Trophoblast cell (in vitro differentiated cells and primary cell): ENCODE measurements at regions not wholly inside any gene's neighbourhood (a gene's known extent, or its start where the extent isn't known, plus 50 kb on each side); places are given as distances from the start of the nearest gene placed in this dataset.

Source experiments
- DNase-seq, 2 donors: peaks; one replicate each; pipeline ENCODE4 v3.0.0-alpha.2; 2016
- H2AFZ ChIP-seq: 2 replicates; pipeline ENCODE4 v1.6.1; 2013; ENCODE audit warnings: low read length, moderate library complexity, mild to moderate bottlenecking; ENCODE audit not compliant: insufficient read depth, poor library complexity
- H2AK5ac ChIP-seq: 2 replicates; pipeline ENCODE4 v1.6.1; 2013; ENCODE audit warnings: mild to moderate bottlenecking, low read length
- H2BK120ac ChIP-seq: 2 replicates; pipeline ENCODE4 v1.6.1; 2013; ENCODE audit warnings: low read length, mild to moderate bottlenecking, moderate library complexity; ENCODE audit not compliant: insufficient read depth, poor library complexity
- H2BK12ac ChIP-seq: 2 replicates; pipeline ENCODE4 v1.6.1; 2013; ENCODE audit warnings: mild to moderate bottlenecking, low read length, moderate library complexity
- H2BK5ac ChIP-seq: 2 replicates; pipeline ENCODE4 v1.6.1; 2013; ENCODE audit warnings: low read length, low read depth, moderate library complexity, mild to moderate bottlenecking; ENCODE audit not compliant: poor library complexity
- H3K14ac ChIP-seq: 2 replicates; pipeline ENCODE4 v1.6.1; 2013; ENCODE audit warnings: mild to moderate bottlenecking, low read length
- H3K18ac ChIP-seq: 2 replicates; pipeline ENCODE4 v1.6.1; 2013; ENCODE audit warnings: mild to moderate bottlenecking, low read length
- H3K23ac ChIP-seq: 2 replicates; pipeline ENCODE4 v1.6.1; 2013; ENCODE audit warnings: low read length
- H3K27ac ChIP-seq: 2 replicates; pipeline ENCODE4 v1.5.1; 2013; ENCODE audit warnings: low read depth, mild to moderate bottlenecking, inconsistent platforms, low read length, moderate library complexity
- H3K27me3 ChIP-seq: 2 replicates; pipeline ENCODE4 v1.6.1; 2013; ENCODE audit warnings: inconsistent platforms, mild to moderate bottlenecking, low read length, moderate library complexity; ENCODE audit not compliant: insufficient read depth
- H3K36me3 ChIP-seq, 2 experiments: 1 replicate in 1 of 2; 2 replicates in 1 of 2; pipeline ENCODE4 v1.6.1; 2013; ENCODE audit warnings: low read length in 2 of 2, mild to moderate bottlenecking in 2 of 2, moderate library complexity in 1 of 2; ENCODE audit not compliant: insufficient read depth in 2 of 2, control insufficient read depth in 1 of 2
- H3K4ac ChIP-seq: 2 replicates; pipeline ENCODE4 v1.6.1; 2013; ENCODE audit warnings: low read depth, mild to moderate bottlenecking, low read length, moderate library complexity
- H3K4me1 ChIP-seq, 2 experiments: 1 replicate in 1 of 2; 2 replicates in 1 of 2; pipeline ENCODE4 v1.6.1; 2013; ENCODE audit warnings: low read length in 2 of 2, mild to moderate bottlenecking in 2 of 2, moderate library complexity in 1 of 2; ENCODE audit not compliant: insufficient read depth in 2 of 2, control insufficient read depth in 1 of 2
- H3K4me2 ChIP-seq: 2 replicates; pipeline ENCODE4 v1.6.1; 2013; ENCODE audit warnings: inconsistent platforms, mild to moderate bottlenecking, low read length, moderate library complexity
- H3K4me3 ChIP-seq: 2 replicates; pipeline ENCODE4 v1.5.1; 2013; ENCODE audit warnings: mild to moderate bottlenecking, low read depth, low read length, inconsistent platforms
- H3K79me1 ChIP-seq: one replicate; pipeline ENCODE4 v1.6.1; 2013; ENCODE audit warnings: low read length
- H3K79me2 ChIP-seq: 2 replicates; pipeline ENCODE4 v1.6.1; 2013; ENCODE audit warnings: low read length, mild to moderate bottlenecking; ENCODE audit not compliant: control insufficient read depth, insufficient read depth, poor library complexity
- H3K9ac ChIP-seq: 2 replicates; pipeline ENCODE4 v1.6.1; 2013; ENCODE audit warnings: mild to moderate bottlenecking, low read length
- H3K9me3 ChIP-seq: 2 replicates; pipeline ENCODE4 v1.6.1; 2013; ENCODE audit warnings: low read depth, mild to moderate bottlenecking, control low read depth, inconsistent platforms, low read length; ENCODE audit not compliant: insufficient read depth
- H4K12ac ChIP-seq: 2 replicates; pipeline ENCODE4 v1.6.1; 2013; ENCODE audit warnings: low read depth, mild to moderate bottlenecking, low read length, moderate library complexity
- H4K8ac ChIP-seq: 2 replicates; pipeline ENCODE4 v1.6.1; 2013; ENCODE audit warnings: low read depth, mild to moderate bottlenecking, low read length, moderate library complexity
- H4K91ac ChIP-seq: one replicate; pipeline ENCODE4 v1.6.1; 2013; ENCODE audit warnings: low read depth, mild to moderate bottlenecking, low read length, moderate library complexity
- WGBS: extraction: QIAGEN DNeasy Blood & Tissue Kit; methylation state at CpG from one replicate; pipeline ENCODE4 v1.1.7; 2013; ENCODE audit warnings: missing lambda C conversion rate; ENCODE audit not compliant: insufficient read length, insufficient coverage; ENCODE audit errors: extremely low coverage; 5-methylcytosine and 5-hydroxymethylcytosine counted together

DNA sequence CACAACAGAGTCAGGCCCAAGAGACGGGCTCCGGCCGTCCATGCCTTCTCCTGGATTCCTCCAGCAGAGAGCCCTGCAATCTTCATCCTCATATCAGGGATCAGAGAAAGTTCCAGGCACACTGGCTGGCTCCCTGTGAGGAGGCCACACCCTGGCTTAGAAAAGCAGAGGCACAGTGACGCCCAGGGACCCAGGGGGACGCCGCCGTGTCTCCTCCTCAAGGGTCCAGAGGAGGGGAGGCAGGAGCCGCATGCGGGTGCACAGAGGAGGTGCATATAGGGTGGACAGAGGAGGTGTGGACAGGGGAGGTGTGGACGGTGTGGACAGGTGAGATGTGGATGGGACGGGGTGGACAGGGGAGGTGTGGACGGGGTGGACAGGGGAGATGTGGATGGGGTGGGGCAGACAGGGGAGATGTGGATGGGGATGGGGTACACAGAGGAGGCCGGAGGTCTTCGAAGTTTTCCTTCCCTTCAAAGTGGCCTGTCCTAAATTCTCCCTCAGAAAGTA is 1521.9 kb downstream of the BRD1 start:
- no CpG with 5 or more reads among the region's 14 CpGs for WGBS
- Histone ChIP-seq H3K36me3 (no peaks in the 10 kb centered on the region), H3K9ac (no peak overlapping the region)

DNA sequence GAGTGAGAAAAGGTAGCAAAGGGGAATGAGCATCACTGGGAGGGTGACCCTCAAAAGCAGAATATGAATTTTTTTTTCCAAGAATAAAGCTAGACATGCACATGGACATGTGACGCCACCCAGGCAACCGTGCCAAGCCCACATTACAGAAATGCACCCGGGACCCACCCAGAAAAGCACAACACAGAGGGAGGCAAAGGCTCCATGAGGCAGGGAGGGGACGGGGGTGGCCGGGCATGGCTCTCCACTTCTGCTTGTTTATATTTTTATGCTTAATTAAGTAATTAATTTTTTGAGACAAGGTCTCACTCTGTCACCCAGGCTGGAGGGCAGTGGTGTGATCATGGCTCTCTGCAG is 1524.3 kb downstream of the BRD1 start:
- WGBS = no CpG with 5 or more reads among the region's 5 CpGs

More for the DNA sequence above, 1521.9 kb downstream of the BRD1 start:
- Histone ChIP-seq H4K91ac (no peak overlapping the region), H3K4ac (no peak overlapping the region), H4K12ac (no peak overlapping the region), H2AFZ (no peak overlapping the region), H3K9me3 (peaks cover 2% of the 10 kb centered on the region), H4K8ac (no peak overlapping the region), H2BK12ac (no peak overlapping the region), H2AK5ac (no peak overlapping the region), H3K27ac (no peak overlapping the region), H3K79me1 (no peaks in the 10 kb centered on the region), H3K23ac (no peak overlapping the region), H2BK5ac (no peak overlapping the region), H3K27me3 (no peaks in the 10 kb centered on the region), H3K79me2 (no peaks in the 10 kb centered on the region), H3K4me3 (no peak overlapping the region), H3K4me2 (no peak overlapping the region), H3K4me1 (no peaks in the 10 kb centered on the region), H3K14ac (no peak overlapping the region), H3K18ac (no peak overlapping the region), H2BK120ac (no peak overlapping the region)
- no peak for DNase-seq

DNA sequence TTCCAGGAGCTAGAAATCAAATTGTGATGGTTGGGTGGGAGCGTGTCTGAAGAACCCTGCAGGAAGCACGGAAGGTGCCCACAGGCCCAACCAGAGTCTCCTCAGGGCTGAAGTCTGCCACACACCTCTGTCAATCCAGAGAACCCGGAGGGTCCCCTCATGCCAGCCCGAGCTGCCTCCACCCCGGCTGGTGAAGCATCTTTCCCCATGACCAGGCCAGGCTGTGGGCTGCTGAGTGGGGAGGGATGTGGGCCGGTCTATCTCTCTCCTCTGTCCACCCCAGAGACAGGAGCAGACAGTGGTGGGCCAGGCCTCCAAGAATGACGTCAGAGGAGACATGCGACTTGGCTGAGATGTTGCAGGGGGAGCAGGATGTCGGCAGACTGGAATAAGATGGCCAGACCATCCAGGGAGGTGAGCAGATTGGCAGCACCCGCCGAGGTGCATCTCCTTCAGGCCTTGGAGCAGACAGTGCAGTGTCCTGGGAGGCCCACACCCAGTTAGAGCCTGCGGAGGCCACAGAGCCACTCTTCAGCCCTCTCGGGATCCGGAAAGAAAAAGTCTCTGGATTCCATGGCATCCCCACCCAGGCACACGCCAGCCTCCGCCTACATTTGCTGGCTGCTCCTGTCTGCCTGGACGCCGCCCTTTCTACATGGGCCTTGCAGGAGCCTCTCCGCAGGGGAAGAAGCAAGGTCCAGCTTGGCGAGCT is 1524.9 kb downstream of the BRD1 start:
- H2BK5ac ChIP-seq = no peak overlapping the region
- H3K27ac ChIP-seq = no peak overlapping the region
- no peak overlapping the region for H2AFZ ChIP-seq
- DNase-seq = no peak
- no peaks in the 10 kb centered on the region for H3K79me2 ChIP-seq
- H3K18ac ChIP-seq = no peak overlapping the region
- no peaks in the 10 kb centered on the region for H3K79me1 ChIP-seq
- no peaks in the 10 kb centered on the region for H3K36me3 ChIP-seq
- no peaks in the 10 kb centered on the region for H3K4me1 ChIP-seq
- peaks cover 1% of the 10 kb centered on the region for H3K9me3 ChIP-seq
- no peak overlapping the region for H2BK120ac ChIP-seq
- H4K91ac ChIP-seq = no peak overlapping the region
- H4K12ac ChIP-seq = no peak overlapping the region
- H3K4me3 ChIP-seq = no peak overlapping the region
- H2AK5ac ChIP-seq = no peak overlapping the region
- H3K23ac ChIP-seq = no peak overlapping the region
- H2BK12ac ChIP-seq = no peak overlapping the region
- no peak overlapping the region for H4K8ac ChIP-seq
- no peak overlapping the region for H3K14ac ChIP-seq
- no CpG with 5 or more reads among the region's 20 CpGs for WGBS
- no peak overlapping the region for H3K9ac ChIP-seq
- H3K4ac ChIP-seq = no peak overlapping the region
- H3K27me3 ChIP-seq = no peaks in the 10 kb centered on the region
- no peak overlapping the region for H3K4me2 ChIP-seq

More for the DNA sequence above, 1524.3 kb downstream of the BRD1 start:
- Histone ChIP-seq H3K14ac (no peak overlapping the region), H3K4me3 (no peak overlapping the region), H3K79me2 (no peaks in the 10 kb centered on the region), H3K4me2 (no peak overlapping the region), H3K23ac (no peak overlapping the region), H3K4me1 (no peaks in the 10 kb centered on the region), H2BK5ac (no peak overlapping the region), H3K9me3 (peaks cover 1% of the 10 kb centered on the region), H3K36me3 (no peaks in the 10 kb centered on the region), H2AK5ac (no peak overlapping the region), H4K91ac (no peak overlapping the region), H3K4ac (no peak overlapping the region), H3K9ac (no peak overlapping the region), H4K12ac (no peak overlapping the region), H3K79me1 (no peaks in the 10 kb centered on the region), H3K27me3 (no peaks in the 10 kb centered on the region), H3K18ac (no peak overlapping the region), H2BK12ac (no peak overlapping the region), H3K27ac (no peak overlapping the region), H2BK120ac (no peak overlapping the region), H2AFZ (no peak overlapping the region), H4K8ac (no peak overlapping the region)
- DNase-seq = no peak

DNA sequence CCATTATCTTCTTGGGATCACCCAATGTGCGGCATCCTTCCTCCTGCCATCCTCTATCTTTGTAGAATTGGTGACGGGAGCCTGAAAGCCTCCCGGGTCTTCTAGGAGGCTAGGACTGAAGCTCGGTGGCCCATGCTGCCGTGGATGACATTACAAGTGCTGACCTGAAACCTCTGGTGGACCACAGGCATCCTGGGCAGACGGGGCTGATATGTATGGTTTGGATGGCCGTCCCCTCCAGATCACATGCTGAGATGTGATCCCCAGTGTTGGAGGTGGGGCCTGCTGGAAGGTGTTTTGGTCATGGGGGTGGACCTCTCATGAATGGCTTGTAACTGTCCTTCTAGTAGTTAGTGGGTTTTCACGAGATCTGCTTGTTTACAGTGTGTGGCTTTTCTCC is 1525.8 kb downstream of the BRD1 start:
- no peak overlapping the region for H2BK120ac ChIP-seq
- H3K9ac ChIP-seq = no peak overlapping the region
- H3K4ac ChIP-seq = no peak overlapping the region
- H3K4me3 ChIP-seq = no peak overlapping the region
- no peak overlapping the region for H3K14ac ChIP-seq
- no peak overlapping the region for H3K27ac ChIP-seq
- H3K36me3 ChIP-seq = no peaks in the 10 kb centered on the region
- H3K79me2 ChIP-seq = no peaks in the 10 kb centered on the region
- H3K79me1 ChIP-seq = no peaks in the 10 kb centered on the region
- no peak overlapping the region for H4K91ac ChIP-seq
- no peak overlapping the region for H3K4me2 ChIP-seq
- no peaks in the 10 kb centered on the region for H3K27me3 ChIP-seq
- DNase-seq = no peak
- no peak overlapping the region for H3K18ac ChIP-seq
- no peak overlapping the region for H4K8ac ChIP-seq
- no peak overlapping the region for H3K23ac ChIP-seq
- no peak overlapping the region for H4K12ac ChIP-seq
- no peaks in the 10 kb centered on the region for H3K4me1 ChIP-seq
- H2BK5ac ChIP-seq = no peak overlapping the region
- no peak overlapping the region for H2AK5ac ChIP-seq
- peaks cover 1% of the 10 kb centered on the region for H3K9me3 ChIP-seq
- H2BK12ac ChIP-seq = no peak overlapping the region
- WGBS = no CpG with 5 or more reads among the region's 8 CpGs
- no peak overlapping the region for H2AFZ ChIP-seq
